SK-N-SH treated with all-trans-retinoic acid at 6 μM for 48 hours (cell line): ENCODE measurements at regions not wholly inside any gene's neighbourhood (a gene's known extent, or its start where the extent isn't known, plus 50 kb on each side); places are given as distances from the start of the nearest gene placed in this dataset.

ENCODE experiments used
- ATAC-seq: fragments of 200-7000 bp; cut with Tn5 transposase; 3 replicates; pipeline ENCODE4 v1.9.1; 2020; ENCODE audit warnings: mild to moderate bottlenecking, moderate library complexity
- ARNTL ChIP-seq: fragments of 450-650 bp; formaldehyde crosslinking; IDR thresholded peaks from 2 replicates; pipeline ENCODE4 v1.5.0; 2020; ENCODE audit warnings: low read depth, mild to moderate bottlenecking, moderate library complexity, borderline replicate concordance
- BACH2 ChIP-seq: fragments of 250-450 bp; sonication (Bioruptor Pico); IDR thresholded peaks from 2 replicates; pipeline ENCODE4 v1.9.0; 2021; ENCODE audit warnings: mild to moderate bottlenecking, borderline replicate concordance
- CSDC2 ChIP-seq: fragments of 250-450 bp; sonication (Bioruptor Pico); IDR thresholded peaks from 2 replicates; pipeline ENCODE4 v1.5.0; 2020; ENCODE audit warnings: mild to moderate bottlenecking, moderate library complexity
- CSRNP3 ChIP-seq: fragments of 250-450 bp; sonication (Bioruptor Pico); IDR thresholded peaks from 2 replicates; pipeline ENCODE4 v1.5.1; 2021; ENCODE audit warnings: mild to moderate bottlenecking, moderate library complexity
- ESRRG ChIP-seq: fragments of 250-450 bp; sonication (Bioruptor Pico); IDR thresholded peaks from 2 replicates; pipeline ENCODE4 v1.6.1; 2021; ENCODE audit warnings: mild to moderate bottlenecking
- GLIS3 ChIP-seq: fragments of 250-450 bp; sonication (Bioruptor Pico); IDR thresholded peaks from 2 replicates; pipeline ENCODE4 v1.5.0; 2020; ENCODE audit warnings: mild to moderate bottlenecking, moderate library complexity
- ISL1 ChIP-seq: fragments of 250-450 bp; sonication (Bioruptor Pico); IDR thresholded peaks from 2 replicates; pipeline ENCODE4 v2.1.2; 2022; ENCODE audit warnings: mild to moderate bottlenecking, moderate library complexity
- OSR1 ChIP-seq: fragments of 250-450 bp; sonication (Bioruptor Pico); IDR thresholded peaks from 2 replicates; pipeline ENCODE4 v1.8.0; 2022; ENCODE audit warnings: moderate library complexity, mild to moderate bottlenecking, inconsistent platforms
- PATZ1 ChIP-seq: fragments of 250-450 bp; sonication (Bioruptor Pico); IDR thresholded peaks from 2 replicates; pipeline ENCODE4 v1.8.0; 2020; ENCODE audit warnings: mild to moderate bottlenecking, moderate library complexity, borderline replicate concordance
- PPARA ChIP-seq: fragments of 250-450 bp; sonication (Bioruptor Pico); IDR thresholded peaks from 2 replicates; pipeline ENCODE4 v1.5.0; 2020; ENCODE audit warnings: mild to moderate bottlenecking, borderline replicate concordance
- RARB ChIP-seq: fragments of 250-450 bp; sonication (Bioruptor Pico); IDR thresholded peaks from 2 replicates; pipeline ENCODE4 v1.8.0; 2021; ENCODE audit warnings: mild to moderate bottlenecking, moderate library complexity
- SNAI2 ChIP-seq: fragments of 250-450 bp; sonication (Bioruptor Pico); IDR thresholded peaks from 2 replicates; pipeline ENCODE4 v1.5.0; 2020; ENCODE audit warnings: mild to moderate bottlenecking, moderate library complexity
- TCF4 ChIP-seq: fragments of 250-450 bp; sonication (Bioruptor Pico); IDR thresholded peaks from 2 replicates; pipeline ENCODE4 v1.8.0; 2021; ENCODE audit warnings: mild to moderate bottlenecking, moderate library complexity, borderline replicate concordance
- TOX ChIP-seq: fragments of 250-450 bp; sonication (Bioruptor Pico); IDR thresholded peaks from 2 replicates; pipeline ENCODE4 v1.8.0; 2021; ENCODE audit warnings: mild to moderate bottlenecking, moderate library complexity, borderline replicate concordance
- ZC3H10 ChIP-seq: fragments of 250-450 bp; sonication (Bioruptor Pico); IDR thresholded peaks from 2 replicates; pipeline ENCODE4 v1.5.1; 2021; ENCODE audit warnings: mild to moderate bottlenecking, moderate library complexity
- ZFP3 ChIP-seq: fragments of 250-450 bp; sonication (Bioruptor Pico); IDR thresholded peaks from 2 replicates; pipeline ENCODE4 v1.5.0; 2020; ENCODE audit warnings: mild to moderate bottlenecking, moderate library complexity
- ZFP30 ChIP-seq: fragments of 450-650 bp; formaldehyde crosslinking; IDR thresholded peaks from 2 replicates; pipeline ENCODE4 v1.5.0; 2022; ENCODE audit warnings: mild to moderate bottlenecking, moderate library complexity
- ZNF8 ChIP-seq: fragments of 450-650 bp; formaldehyde crosslinking; IDR thresholded peaks from 2 replicates; pipeline ENCODE4 v1.5.0; 2020; ENCODE audit warnings: mild to moderate bottlenecking, moderate library complexity
- TF ChIP-seq, protein P1 (sequence below): fragments of 250-450 bp; sonication (Bioruptor Pico); IDR thresholded peaks from 2 replicates; pipeline ENCODE4 v1.8.0; 2021; ENCODE audit warnings: low read depth, mild to moderate bottlenecking, moderate library complexity, borderline replicate concordance

DNA sequence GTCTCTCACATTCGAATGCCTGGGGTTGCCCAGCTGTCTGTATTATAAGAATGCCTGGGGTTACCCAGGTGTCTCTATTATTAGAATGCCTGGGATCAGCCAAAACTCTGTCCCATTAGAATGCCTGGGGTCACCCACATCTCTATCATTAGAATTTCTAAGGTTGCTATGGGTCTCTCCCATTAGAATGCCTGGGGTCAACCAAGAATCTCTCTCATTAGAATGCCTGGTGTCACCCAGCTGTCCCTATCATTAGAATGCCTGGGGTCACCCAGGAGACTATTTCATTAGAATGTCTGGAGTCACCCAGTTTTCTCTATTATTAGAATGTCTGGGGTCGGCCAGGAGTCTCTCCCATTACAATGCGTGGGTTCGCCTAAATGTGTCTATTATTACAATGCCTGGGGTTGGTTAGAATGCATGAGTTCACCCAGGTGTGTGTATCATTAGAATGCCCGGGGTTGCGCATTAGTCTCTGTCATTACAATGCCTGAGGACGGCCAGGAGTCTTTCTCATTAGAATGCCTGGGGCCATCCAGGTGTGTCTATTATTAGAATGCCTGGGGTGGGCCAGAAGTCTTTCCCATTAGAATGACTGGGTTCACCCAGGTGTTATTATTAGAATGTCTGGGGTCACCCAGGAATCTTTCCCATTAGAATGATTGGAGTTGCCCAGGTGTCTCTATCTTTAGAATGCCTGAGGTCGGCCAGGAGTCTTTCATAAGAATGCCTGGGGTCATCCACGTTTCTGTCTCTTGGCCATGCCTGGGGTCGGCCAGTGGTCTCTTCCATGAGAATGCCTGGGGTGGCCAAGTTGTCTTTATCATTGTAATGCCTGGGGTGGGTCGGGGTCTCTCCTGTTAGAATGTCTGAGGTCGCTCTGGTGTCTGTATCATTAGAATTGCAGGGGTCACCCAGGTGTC lies 59.6 kb downstream of the RNF187 start:
- TF ChIP-seq ZC3H10 (CRISPR knock-in tag) (no peak), BACH2 (CRISPR knock-in tag) (no peak), RARB (CRISPR knock-in tag) (no peak), GLIS3 (CRISPR knock-in tag) (no peak), ISL1 (no peak), ESRRG (CRISPR knock-in tag) (no peak), ZFP30 (CRISPR knock-in tag) (no peak)
- ATAC-seq = no peak

GRCh38 chr1:228547464-228547792 lies 60.2 kb downstream of the RNF187 start:
- ATAC-seq = no peak
- TF ChIP-seq BACH2 (CRISPR knock-in tag) = no peak
- TF ChIP-seq, protein P1, sequence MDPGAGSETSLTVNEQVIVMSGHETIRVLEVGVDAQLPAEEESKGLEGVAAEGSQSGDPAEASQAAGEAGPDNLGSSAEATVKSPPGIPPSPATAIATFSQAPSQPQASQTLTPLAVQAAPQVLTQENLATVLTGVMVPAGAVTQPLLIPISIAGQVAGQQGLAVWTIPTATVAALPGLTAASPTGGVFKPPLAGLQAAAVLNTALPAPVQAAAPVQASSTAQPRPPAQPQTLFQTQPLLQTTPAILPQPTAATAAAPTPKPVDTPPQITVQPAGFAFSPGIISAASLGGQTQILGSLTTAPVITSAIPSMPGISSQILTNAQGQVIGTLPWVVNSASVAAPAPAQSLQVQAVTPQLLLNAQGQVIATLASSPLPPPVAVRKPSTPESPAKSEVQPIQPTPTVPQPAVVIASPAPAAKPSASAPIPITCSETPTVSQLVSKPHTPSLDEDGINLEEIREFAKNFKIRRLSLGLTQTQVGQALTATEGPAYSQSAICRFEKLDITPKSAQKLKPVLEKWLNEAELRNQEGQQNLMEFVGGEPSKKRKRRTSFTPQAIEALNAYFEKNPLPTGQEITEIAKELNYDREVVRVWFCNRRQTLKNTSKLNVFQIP (CRISPR knock-in tag) = no peak
- no peak for TF ChIP-seq CSDC2 (CRISPR knock-in tag)
- no peak for TF ChIP-seq GLIS3 (CRISPR knock-in tag)
- no peak for TF ChIP-seq ZFP3
- no peak for TF ChIP-seq TCF4
- TF ChIP-seq PPARA = no peak
- TF ChIP-seq ISL1 = no peak
- no peak for TF ChIP-seq ESRRG (CRISPR knock-in tag)
- TF ChIP-seq ARNTL = no peak

- TF ChIP-seq ZFP30 (CRISPR knock-in tag) = no peak
- TF ChIP-seq CSDC2 (CRISPR knock-in tag) = no peak
- TF ChIP-seq CSRNP3 = no peak
- TF ChIP-seq SNAI2 (CRISPR knock-in tag) = no peak
- no peak for TF ChIP-seq ZFP3
- TF ChIP-seq, protein P1 (CRISPR knock-in tag) = no peak
- TF ChIP-seq ZC3H10 (CRISPR knock-in tag) = no peak
- TF ChIP-seq ZNF8 (CRISPR knock-in tag) = no peak
- no peak for TF ChIP-seq ESRRG (CRISPR knock-in tag)
- TF ChIP-seq PPARA = no peak
- TF ChIP-seq ISL1 = no peak
- no peak for TF ChIP-seq BACH2 (CRISPR knock-in tag)
- TF ChIP-seq OSR1 (CRISPR knock-in tag) = no peak
- TF ChIP-seq TOX (CRISPR knock-in tag) = no peak
- TF ChIP-seq PATZ1 (CRISPR knock-in tag) = no peak
- TF ChIP-seq TCF4 = no peak
- TF ChIP-seq, all 23 proteins: peak for 0
- ATAC-seq = no peak
These were observed 61.6 kb downstream of the RNF187 start for GRCh38 chr1:228548788-228549187.

DNA sequence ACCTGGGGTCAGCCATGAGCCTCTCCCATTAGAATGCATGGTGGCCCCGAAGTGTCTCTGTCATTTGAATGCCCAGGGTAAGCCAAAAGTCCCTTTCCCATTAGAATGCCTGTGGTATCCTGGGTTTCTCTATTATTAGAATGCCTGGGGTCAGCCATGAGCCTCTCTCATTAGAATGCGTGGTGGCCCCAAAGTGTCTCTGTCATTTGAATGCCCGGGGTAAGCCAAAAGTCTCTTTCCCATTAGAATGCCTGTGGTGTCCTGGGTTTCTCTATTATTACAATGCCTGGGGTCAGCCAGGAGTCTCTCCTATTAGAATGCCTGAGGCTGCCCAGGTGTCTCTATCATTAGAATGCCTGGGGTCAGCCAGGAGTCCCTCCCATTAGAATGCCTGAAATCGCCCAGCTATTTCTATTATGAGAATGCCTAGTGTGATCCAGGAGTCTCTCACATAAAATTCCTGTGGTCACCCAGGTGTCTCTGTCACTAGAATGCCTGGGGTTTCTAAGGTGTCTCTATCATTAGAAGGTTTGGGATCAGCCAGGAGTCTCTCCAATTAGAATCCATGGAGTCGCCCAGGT lies 65.5 kb downstream of the RNF187 start:
- no peak for ATAC-seq
- no peak for TF ChIP-seq CSDC2 (CRISPR knock-in tag)
- TF ChIP-seq TOX (CRISPR knock-in tag) = no peak
- no peak for TF ChIP-seq ARNTL
- TF ChIP-seq ZNF8 (CRISPR knock-in tag) = no peak
- no peak for TF ChIP-seq ZC3H10 (CRISPR knock-in tag)
